Loucy (cell line): ENCODE measurements at regions not wholly inside any gene's neighbourhood (a gene's known extent, or its start where the extent isn't known, plus 50 kb on each side); places are given as distances from the start of the nearest gene placed in this dataset.

ENCODE experiments used
- H2AFZ ChIP-seq: fragments of 200-600 bp; sonication (generic); 2 replicates; pipeline ENCODE4 v1.6.0; 2016; ENCODE audit warnings: antibody characterized with exemption, mild to moderate bottlenecking, low read length, moderate library complexity
- H3F3A ChIP-seq: fragments of 200-600 bp; 2 replicates; pipeline ENCODE4 v1.6.0; 2016; ENCODE audit warnings: antibody characterized with exemption, low read depth, mild to moderate bottlenecking
- H3K27me3 ChIP-seq: fragments of 200-600 bp; sonication (generic); 2 replicates; pipeline ENCODE4 v1.6.1; 2014; ENCODE audit warnings: low read length, mild to moderate bottlenecking; ENCODE audit not compliant: insufficient read depth, poor library complexity, severe bottlenecking
- H3K36me3 ChIP-seq: fragments of 200-600 bp; sonication (generic); 2 replicates; pipeline ENCODE4 v1.6.1; 2016; ENCODE audit warnings: low read length; ENCODE audit not compliant: insufficient read depth
- H3K4me1 ChIP-seq: fragments of 200-600 bp; sonication (generic); 2 replicates; pipeline ENCODE4 v1.5.1; 2014; ENCODE audit warnings: low read length, mild to moderate bottlenecking; ENCODE audit not compliant: insufficient read depth, poor library complexity, severe bottlenecking
- H3K4me2 ChIP-seq: fragments of 200-600 bp; sonication (generic); 2 replicates; pipeline ENCODE4 v1.6.0; 2014; ENCODE audit warnings: antibody characterized with exemption, low read length, low read depth, mild to moderate bottlenecking; ENCODE audit not compliant: poor library complexity, severe bottlenecking
- H3K4me3 ChIP-seq: fragments of 200-600 bp; sonication (generic); 2 replicates; pipeline ENCODE4 v1.5.1; 2014; ENCODE audit warnings: low read length, mild to moderate bottlenecking, mixed read lengths; ENCODE audit not compliant: poor library complexity, severe bottlenecking
- H3K79me2 ChIP-seq: fragments of 200-600 bp; sonication (generic); 2 replicates; pipeline ENCODE4 v1.6.1; 2014; ENCODE audit warnings: low read length; ENCODE audit not compliant: insufficient read depth
- H3K9ac ChIP-seq: fragments of 200-600 bp; sonication (generic); 2 replicates; pipeline ENCODE4 v1.6.0; 2014; ENCODE audit warnings: mild to moderate bottlenecking, low read depth, low read length, moderate library complexity; ENCODE audit not compliant: poor library complexity, severe bottlenecking
- H3K9me2 ChIP-seq: fragments of 200-600 bp; sonication (generic); replicated peaks from 2 replicates; pipeline ENCODE4 v1.6.1; 2016; ENCODE audit warnings: low read depth, low read length, mixed read lengths
- H3K9me3 ChIP-seq: fragments of 200-600 bp; sonication (generic); 2 replicates; pipeline ENCODE4 v1.6.1; 2014; ENCODE audit warnings: mild to moderate bottlenecking, antibody characterized with exemption, low read length, low read depth; ENCODE audit not compliant: insufficient read depth
- H4K20me1 ChIP-seq: fragments of 200-600 bp; sonication (generic); 2 replicates; pipeline ENCODE4 v1.6.0; 2014; ENCODE audit warnings: antibody characterized with exemption, low read length, mild to moderate bottlenecking; ENCODE audit not compliant: insufficient read depth, poor library complexity, severe bottlenecking
- EZH2phosphoT487 ChIP-seq: fragments of 200-600 bp; IDR thresholded peaks from 2 replicates; pipeline ENCODE4 v1.6.1; 2018; ENCODE audit warnings: antibody characterized with exemption, mild to moderate bottlenecking, moderate library complexity, borderline replicate concordance
- TF ChIP-seq, protein P1 (sequence below): fragments of 200-600 bp; sonication (generic); conservative IDR thresholded peaks from 2 replicates; pipeline ENCODE4 v1.5.1; 2014; ENCODE audit warnings: mild to moderate bottlenecking, antibody characterized with exemption, low read length

DNA sequence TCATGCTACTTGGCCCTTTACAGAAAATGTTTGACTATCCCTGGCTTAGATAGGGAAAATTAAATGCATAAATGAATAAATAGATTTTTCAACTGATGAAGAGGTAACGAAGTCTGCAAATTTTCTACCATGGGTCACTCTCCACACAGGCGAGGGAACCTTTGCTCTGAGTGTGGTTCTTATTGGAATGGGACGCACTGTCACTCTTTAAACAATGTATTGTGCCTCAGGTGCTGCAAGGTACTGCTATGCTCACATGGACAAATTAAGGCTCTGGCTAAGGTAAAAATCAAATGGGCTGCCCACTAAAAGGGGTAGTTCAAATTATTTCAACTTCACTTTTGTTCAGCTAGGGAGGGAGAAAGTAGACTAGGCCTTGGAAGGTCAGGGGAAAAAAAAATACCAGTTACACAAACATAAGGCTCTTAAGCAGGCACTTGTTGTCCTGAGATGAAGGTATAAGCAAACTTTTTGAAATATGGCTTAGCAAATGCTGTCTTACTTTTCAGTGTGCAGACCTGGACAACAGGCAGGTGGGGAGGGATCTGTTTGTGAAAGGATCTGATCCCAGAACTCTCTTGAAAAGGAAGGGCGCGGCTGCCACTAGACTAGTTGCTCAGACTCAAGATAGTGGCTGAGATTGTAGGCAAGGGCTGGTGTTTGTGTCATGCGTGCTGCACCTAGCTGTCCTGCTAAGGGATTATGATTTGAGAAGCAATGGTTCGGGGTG is 99.5 kb downstream of the ADAMTS15 start:
- no peaks in the 10 kb centered on the region for H3K27me3 ChIP-seq
- H4K20me1 ChIP-seq, result no peaks in the 10 kb centered on the region
- H3F3A ChIP-seq, result no peaks in the 10 kb centered on the region
- H3K9ac ChIP-seq, result no peak overlapping the region
- no peaks in the 10 kb centered on the region for H3K9me2 ChIP-seq
- no peak overlapping the region for H2AFZ ChIP-seq
- H3K4me1 ChIP-seq, result no peaks in the 10 kb centered on the region
- no peak overlapping the region for H3K4me2 ChIP-seq
- H3K36me3 ChIP-seq, result no peaks in the 10 kb centered on the region
- H3K9me3 ChIP-seq, result no peaks in the 10 kb centered on the region
- TF ChIP-seq EZH2phosphoT487, result no peak
- TF ChIP-seq, protein P1, sequence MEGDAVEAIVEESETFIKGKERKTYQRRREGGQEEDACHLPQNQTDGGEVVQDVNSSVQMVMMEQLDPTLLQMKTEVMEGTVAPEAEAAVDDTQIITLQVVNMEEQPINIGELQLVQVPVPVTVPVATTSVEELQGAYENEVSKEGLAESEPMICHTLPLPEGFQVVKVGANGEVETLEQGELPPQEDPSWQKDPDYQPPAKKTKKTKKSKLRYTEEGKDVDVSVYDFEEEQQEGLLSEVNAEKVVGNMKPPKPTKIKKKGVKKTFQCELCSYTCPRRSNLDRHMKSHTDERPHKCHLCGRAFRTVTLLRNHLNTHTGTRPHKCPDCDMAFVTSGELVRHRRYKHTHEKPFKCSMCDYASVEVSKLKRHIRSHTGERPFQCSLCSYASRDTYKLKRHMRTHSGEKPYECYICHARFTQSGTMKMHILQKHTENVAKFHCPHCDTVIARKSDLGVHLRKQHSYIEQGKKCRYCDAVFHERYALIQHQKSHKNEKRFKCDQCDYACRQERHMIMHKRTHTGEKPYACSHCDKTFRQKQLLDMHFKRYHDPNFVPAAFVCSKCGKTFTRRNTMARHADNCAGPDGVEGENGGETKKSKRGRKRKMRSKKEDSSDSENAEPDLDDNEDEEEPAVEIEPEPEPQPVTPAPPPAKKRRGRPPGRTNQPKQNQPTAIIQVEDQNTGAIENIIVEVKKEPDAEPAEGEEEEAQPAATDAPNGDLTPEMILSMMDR, result no peak
- no peaks in the 10 kb centered on the region for H3K79me2 ChIP-seq
- H3K4me3 ChIP-seq, result no peak overlapping the region

DNA sequence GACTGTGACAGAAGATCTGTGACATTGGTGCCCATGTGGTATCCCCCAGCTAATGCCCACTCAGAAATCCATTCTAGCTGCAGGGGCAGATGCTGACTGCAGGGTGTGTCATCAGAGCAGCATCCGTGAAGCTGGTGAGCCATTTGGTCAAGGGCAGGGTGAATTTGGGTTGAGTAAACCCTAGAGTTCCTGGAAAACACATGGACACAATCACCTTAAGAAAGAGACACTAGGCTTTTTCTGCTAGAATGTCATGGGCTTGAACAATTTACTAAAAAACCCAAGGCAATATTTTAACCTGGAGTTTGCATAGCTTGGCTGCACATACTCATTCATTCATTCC is 100.0 kb downstream of the ADAMTS15 start:
- no peak overlapping the region for H2AFZ ChIP-seq
- no peaks in the 10 kb centered on the region for H3K79me2 ChIP-seq
- no peak overlapping the region for H3K4me2 ChIP-seq
- no peak overlapping the region for H3K9ac ChIP-seq
- H3K9me3 ChIP-seq, result no peaks in the 10 kb centered on the region
- no peaks in the 10 kb centered on the region for H3K27me3 ChIP-seq
- no peak overlapping the region for H3K4me3 ChIP-seq
- H3K36me3 ChIP-seq, result no peaks in the 10 kb centered on the region
- H4K20me1 ChIP-seq, result no peaks in the 10 kb centered on the region
- no peaks in the 10 kb centered on the region for H3K9me2 ChIP-seq
- TF ChIP-seq, protein P1, result no peak
- no peak for TF ChIP-seq EZH2phosphoT487
- no peaks in the 10 kb centered on the region for H3F3A ChIP-seq
- H3K4me1 ChIP-seq, result no peaks in the 10 kb centered on the region

DNA sequence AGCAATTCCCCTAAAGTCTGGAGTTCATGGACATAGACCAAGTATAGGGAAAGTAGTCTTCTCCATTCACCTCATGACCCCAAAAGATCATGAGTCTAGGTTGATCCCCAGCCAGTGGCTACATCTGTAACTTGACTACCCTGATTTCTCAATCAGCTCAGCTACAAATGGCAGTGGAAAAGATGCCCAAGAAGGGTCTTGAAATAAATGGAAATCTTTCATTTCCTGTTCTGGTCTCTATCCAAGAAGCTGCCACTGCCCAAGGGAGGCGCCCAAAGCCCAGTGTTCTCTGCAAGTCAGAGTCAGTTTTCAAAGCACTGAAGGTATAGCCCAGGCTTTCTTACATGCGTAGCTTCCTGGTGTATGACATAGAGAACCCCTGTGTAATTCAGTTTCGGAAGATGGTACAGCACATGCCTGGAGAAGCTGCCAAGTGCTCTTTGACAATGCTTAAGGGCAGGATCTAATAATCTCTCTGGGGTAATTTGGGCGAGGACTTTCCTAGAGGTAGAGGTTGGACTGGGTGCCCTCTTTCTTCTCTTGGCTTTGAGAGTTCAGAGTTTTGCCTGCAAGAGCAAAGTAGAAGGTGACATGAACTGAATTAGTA is 101.1 kb downstream of the ADAMTS15 start:
- Histone ChIP-seq H3K4me3 (no peak overlapping the region), H3K4me2 (no peak overlapping the region), H3K4me1 (no peaks in the 10 kb centered on the region), H3K9ac (no peak overlapping the region), H2AFZ (no peak overlapping the region), H4K20me1 (no peaks in the 10 kb centered on the region), H3K27me3 (no peaks in the 10 kb centered on the region), H3K9me2 (no peaks in the 10 kb centered on the region), H3K36me3 (no peaks in the 10 kb centered on the region), H3F3A (no peaks in the 10 kb centered on the region), H3K79me2 (no peaks in the 10 kb centered on the region), H3K9me3 (no peaks in the 10 kb centered on the region)
- TF ChIP-seq EZH2phosphoT487, result no peak
- TF ChIP-seq, protein P1, result no peak
